ENCODE measurements at regions not wholly inside any gene's neighbourhood (a gene's known extent, or its start where the extent isn't known, plus 50 kb on each side); places are given as distances from the start of the nearest gene placed in this dataset.

- no peak for TF ChIP-seq ZNF776 (tag by site-specific recombination; IDR thresholded peaks at IDR 0.05; ENCODE audit: borderline replicate concordance)
- no peak for TF ChIP-seq ZNF292 (tag by site-specific recombination; IDR thresholded peaks at IDR 0.05; ENCODE audit: borderline replicate concordance, low read depth)
- no peak for TF ChIP-seq ZNF37A (tag by site-specific recombination; IDR thresholded peaks at IDR 0.05)
- TF ChIP-seq ZNF362 (tag by site-specific recombination; IDR thresholded peaks at IDR 0.05) = no peak
- TF ChIP-seq OVOL3 (tag by site-specific recombination; IDR thresholded peaks at IDR 0.05) = no peak
- no peak for TF ChIP-seq BCL11A (tag by site-specific recombination; IDR thresholded peaks at IDR 0.05; ENCODE audit: low read depth)
- TF ChIP-seq ZBTB17 (tag by site-specific recombination; IDR thresholded peaks at IDR 0.05) = no peak
- no peak for TF ChIP-seq ZBTB44 (tag by site-specific recombination; IDR thresholded peaks at IDR 0.05)
- no peak for TF ChIP-seq ZNF423 (tag by site-specific recombination; IDR thresholded peaks at IDR 0.05)
- TF ChIP-seq ZNF202 (tag by site-specific recombination; IDR thresholded peaks at IDR 0.05; ENCODE audit: borderline replicate concordance) = no peak
- TF ChIP-seq MYNN (tag by site-specific recombination; IDR thresholded peaks at IDR 0.05; ENCODE audit: borderline replicate concordance) = no peak
- TF ChIP-seq ZNF610 (tag by site-specific recombination; IDR thresholded peaks at IDR 0.05; ENCODE audit: borderline replicate concordance) = no peak
- TF ChIP-seq ZNF239 (tag by site-specific recombination; IDR thresholded peaks at IDR 0.05) = no peak
- TF ChIP-seq ZNF677 (tag by site-specific recombination; IDR thresholded peaks at IDR 0.05) = no peak
- no peak for TF ChIP-seq ZBTB8A (tag by site-specific recombination; IDR thresholded peaks at IDR 0.05)
- TF ChIP-seq ZBTB20 (tag by site-specific recombination; IDR thresholded peaks at IDR 0.05) = no peak
- TF ChIP-seq TSHZ1 (tag by site-specific recombination; IDR thresholded peaks at IDR 0.05; ENCODE audit: borderline replicate concordance) = no peak
- no peak for TF ChIP-seq HIC1 (tag by site-specific recombination; IDR thresholded peaks at IDR 0.05)
- TF ChIP-seq ZNF768 (tag by site-specific recombination; IDR thresholded peaks at IDR 0.05) = no peak
- TF ChIP-seq YY1 (tag by site-specific recombination; IDR thresholded peaks at IDR 0.05) = no peak
- ChIA-PET POLR2A (no interaction called here), CTCF (interaction anchor here (4.2 kb wide), 1 partner anchor 9 kb away, joined by 18 read pairs; no protein-coding TSS in a partner anchor)
Measured at GRCh38 chr2:120542911-120543527, 192.6 kb upstream of the GLI2 start.

More at GRCh38 chr2:120542911-120543527, 192.6 kb upstream of the GLI2 start:
- Histone ChIP-seq H3K4me3 (ENCODE audit: low read depth, low read length) (no peak overlapping the region), H3K36me3 (ENCODE audit: control insufficient read depth in 2 of 2, insufficient read depth in 1 of 2, low read length in 2 of 2) (no peaks in the 10 kb centered on the region), H3K4me1 (ENCODE audit: control insufficient read depth, insufficient read depth, low read length) (peaks cover 9% of the 10 kb centered on the region), H3K27ac (ENCODE audit: extremely low read depth, low read depth, low read length) (no peak overlapping the region), H3K9me3 (ENCODE audit: control insufficient read depth, insufficient read depth, low read depth, low read length) (no peaks in the 10 kb centered on the region)
